Thyroid gland (tissue), 4 donors: ENCODE measurements at regions not wholly inside any gene's neighbourhood (a gene's known extent, or its start where the extent isn't known, plus 50 kb on each side); places are given as distances from the start of the nearest gene placed in this dataset.

Experiments used
- DNase-seq, 2 donors: peaks; one replicate each; pipeline ENCODE4 v3.0.0-alpha.2; 2019
- H3K27ac ChIP-seq, 3 donors: fragments of 200-600 bp; sonication (generic); 1 replicate in 2 of 3; 2 replicates in 1 of 3; pipeline ENCODE4 v1.5.1; 2016 to 2019; ENCODE audit warnings: mild to moderate bottlenecking in 1 of 3, moderate library complexity in 1 of 3
- H3K27me3 ChIP-seq: fragments of 200-600 bp; sonication (generic); one replicate; pipeline ENCODE4 v1.5.1; 2019
- H3K36me3 ChIP-seq, 2 donors: fragments of 200-600 bp; sonication (generic); one replicate each; pipeline ENCODE4 v1.5.1; 2016 to 2019
- H3K4me1 ChIP-seq, 2 donors: fragments of 200-600 bp; sonication (generic); one replicate each; pipeline ENCODE4 v1.5.1; 2017 to 2019
- H3K4me3 ChIP-seq, 3 donors: fragments of 200-600 bp; sonication (generic); replicated peaks in 1 of 3; 1 replicate in 2 of 3; 2 replicates in 1 of 3; pipeline ENCODE4 v1.5.1; 2016; ENCODE audit warnings: mild to moderate bottlenecking in 1 of 3
- H3K9me3 ChIP-seq: fragments of 200-600 bp; sonication (generic); one replicate; pipeline ENCODE4 v1.5.1; 2017
- POLR2A ChIP-seq, 2 donors: fragments of 450-650 bp; IDR thresholded peaks; one replicate each; pipeline ENCODE4 v1.6.1; 2017; ENCODE audit warnings: antibody characterized with exemption in 2 of 2, mild to moderate bottlenecking in 2 of 2, moderate library complexity in 1 of 2
- WGBS, 2 donors: methylation state at CpG; one replicate each; pipeline ENCODE4 v1.1.5; 2017; 5-methylcytosine and 5-hydroxymethylcytosine counted together
- intact Hi-C: fragments of 100-400 bp; cut with DNase I; formaldehyde crosslinking; loops from one replicate; pipeline ENCODE4 v1.15.1; 2023
- TF ChIP-seq, protein P1 (sequence below), 6 experiments: fragments of 200-600 bp in 3 of 6; fragments of 450-650 bp in 3 of 6; sonication (generic) in 3 of 6; IDR thresholded peaks; one replicate each; pipeline ENCODE4 v1.5.1; 2016 to 2019; ENCODE audit warnings: antibody characterized with exemption in 6 of 6, mild to moderate bottlenecking in 2 of 6, inconsistent platforms in 1 of 6, moderate library complexity in 1 of 6

DNA sequence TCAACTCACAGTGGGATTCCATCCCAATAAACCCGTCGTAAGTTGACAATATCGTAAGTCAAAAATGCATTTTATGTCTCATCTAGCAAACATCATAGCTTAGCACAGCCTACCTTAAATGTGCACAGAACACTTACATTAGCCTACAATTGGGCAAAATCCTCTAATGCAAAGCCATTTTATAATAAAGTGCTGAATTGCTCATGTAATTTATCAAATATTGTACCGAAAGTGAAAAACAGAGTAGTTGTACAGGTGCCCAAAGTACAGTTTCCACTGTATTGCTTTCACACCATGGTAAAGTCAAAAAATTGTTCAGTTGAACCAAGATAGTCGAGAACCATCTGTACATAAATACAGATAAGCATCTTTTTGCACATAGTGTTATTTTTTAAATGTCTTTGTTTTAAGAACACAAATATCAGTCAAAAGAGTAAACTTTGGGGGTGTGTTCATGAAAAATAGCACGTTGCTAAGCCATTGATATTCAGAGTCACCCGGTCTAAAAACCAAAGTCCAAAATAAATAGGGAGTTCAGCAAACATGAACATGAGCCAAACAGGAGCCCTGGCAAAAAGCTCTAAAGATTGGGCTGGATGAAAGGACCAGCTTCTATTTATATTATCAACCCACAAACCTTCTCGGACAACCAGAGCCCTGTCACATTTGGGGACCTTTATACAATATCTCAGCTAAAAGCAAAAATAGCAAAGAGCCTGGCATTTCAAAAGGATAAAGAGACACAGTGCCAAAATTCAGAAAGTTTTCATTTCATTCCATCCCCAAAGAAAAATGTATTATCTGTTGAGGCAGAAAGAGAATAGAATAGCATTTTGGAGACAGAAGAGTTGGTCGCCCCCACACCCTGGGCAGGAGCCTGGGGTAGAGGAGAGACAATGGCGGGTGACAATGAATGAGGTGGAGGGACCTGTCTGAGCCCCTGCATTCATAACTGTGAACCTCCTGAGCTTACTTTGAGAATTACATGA, 105.9 kb upstream of the SH3BP4 start:
- Histone ChIP-seq H3K9me3 (no peaks in the 10 kb centered on the region), H3K27ac (no peak overlapping the region), H3K4me3 (no peak overlapping the region), H3K4me1 (peaks cover 0 to 6% of the 10 kb centered on the region in 2 donors), H3K36me3 (no peaks in the 10 kb centered on the region), H3K27me3 (no peaks in the 10 kb centered on the region)
- intact Hi-C loops, result no loop called here
- DNase-seq, result no peak
- TF ChIP-seq POLR2A (IDR thresholded peaks at IDR 0.05), result no peak
- TF ChIP-seq, protein P1, sequence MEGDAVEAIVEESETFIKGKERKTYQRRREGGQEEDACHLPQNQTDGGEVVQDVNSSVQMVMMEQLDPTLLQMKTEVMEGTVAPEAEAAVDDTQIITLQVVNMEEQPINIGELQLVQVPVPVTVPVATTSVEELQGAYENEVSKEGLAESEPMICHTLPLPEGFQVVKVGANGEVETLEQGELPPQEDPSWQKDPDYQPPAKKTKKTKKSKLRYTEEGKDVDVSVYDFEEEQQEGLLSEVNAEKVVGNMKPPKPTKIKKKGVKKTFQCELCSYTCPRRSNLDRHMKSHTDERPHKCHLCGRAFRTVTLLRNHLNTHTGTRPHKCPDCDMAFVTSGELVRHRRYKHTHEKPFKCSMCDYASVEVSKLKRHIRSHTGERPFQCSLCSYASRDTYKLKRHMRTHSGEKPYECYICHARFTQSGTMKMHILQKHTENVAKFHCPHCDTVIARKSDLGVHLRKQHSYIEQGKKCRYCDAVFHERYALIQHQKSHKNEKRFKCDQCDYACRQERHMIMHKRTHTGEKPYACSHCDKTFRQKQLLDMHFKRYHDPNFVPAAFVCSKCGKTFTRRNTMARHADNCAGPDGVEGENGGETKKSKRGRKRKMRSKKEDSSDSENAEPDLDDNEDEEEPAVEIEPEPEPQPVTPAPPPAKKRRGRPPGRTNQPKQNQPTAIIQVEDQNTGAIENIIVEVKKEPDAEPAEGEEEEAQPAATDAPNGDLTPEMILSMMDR (IDR thresholded peaks at IDR 0.05), result no peak
- 86 to 88% methylated on average over 10 of the region's 10 CpGs for whole genome bisulfite sequencing, 2 donors

- Histone ChIP-seq H3K36me3 (no peaks in the 10 kb centered on the region), H3K9me3 (no peaks in the 10 kb centered on the region), H3K27me3 (no peaks in the 10 kb centered on the region), H3K27ac (no peak overlapping the region), H3K4me1 (peaks cover 0 to 19% of the 10 kb centered on the region in 2 donors), H3K4me3 (no peak overlapping the region)
- intact Hi-C loops, result no loop called here
- WGBS, 2 donors, result 94 to 95% methylated on average over 4 to 5 of the region's 5 CpGs
- DNase-seq, result no peak
- TF ChIP-seq, protein P1 (IDR thresholded peaks at IDR 0.05), result no peak
- no peak for TF ChIP-seq POLR2A (IDR thresholded peaks at IDR 0.05)
These were observed 108.4 kb upstream of the SH3BP4 start for GRCh38 chr2:234843411-234843810.

GRCh38 chr2:234842753-234843152, 109.1 kb upstream of the SH3BP4 start:
- Histone ChIP-seq H3K36me3 (no peaks in the 10 kb centered on the region), H3K27ac (no peak overlapping the region), H3K4me3 (no peak overlapping the region), H3K27me3 (no peaks in the 10 kb centered on the region), H3K9me3 (no peaks in the 10 kb centered on the region), H3K4me1 (peaks cover 0 to 19% of the 10 kb centered on the region in 2 donors)
- WGBS, 2 donors, result 94 to 99% methylated on average over 6 of the region's 6 CpGs
- TF ChIP-seq, protein P1 (IDR thresholded peaks at IDR 0.05), result no peak
- no peak for TF ChIP-seq POLR2A (IDR thresholded peaks at IDR 0.05)
- intact Hi-C loops, result no loop called here
- DNase-seq, result no peak

- DNase-seq, result no peak
- H3K36me3 ChIP-seq, result no peaks in the 10 kb centered on the region
- intact Hi-C loops, result no loop called here
- peaks cover 0 to 19% of the 10 kb centered on the region in 2 donors for H3K4me1 ChIP-seq
- TF ChIP-seq, protein P1 (IDR thresholded peaks at IDR 0.05), result no peak
- no peak for TF ChIP-seq POLR2A (IDR thresholded peaks at IDR 0.05)
- H3K4me3 ChIP-seq, result no peak overlapping the region
- H3K27me3 ChIP-seq, result no peaks in the 10 kb centered on the region
- H3K27ac ChIP-seq, result no peak overlapping the region
- 86 to 89% methylated on average over 6 of the region's 6 CpGs for WGBS, 2 donors
- H3K9me3 ChIP-seq, result no peaks in the 10 kb centered on the region
These were observed 110.3 kb upstream of the SH3BP4 start for GRCh38 chr2:234841321-234842015.

DNA sequence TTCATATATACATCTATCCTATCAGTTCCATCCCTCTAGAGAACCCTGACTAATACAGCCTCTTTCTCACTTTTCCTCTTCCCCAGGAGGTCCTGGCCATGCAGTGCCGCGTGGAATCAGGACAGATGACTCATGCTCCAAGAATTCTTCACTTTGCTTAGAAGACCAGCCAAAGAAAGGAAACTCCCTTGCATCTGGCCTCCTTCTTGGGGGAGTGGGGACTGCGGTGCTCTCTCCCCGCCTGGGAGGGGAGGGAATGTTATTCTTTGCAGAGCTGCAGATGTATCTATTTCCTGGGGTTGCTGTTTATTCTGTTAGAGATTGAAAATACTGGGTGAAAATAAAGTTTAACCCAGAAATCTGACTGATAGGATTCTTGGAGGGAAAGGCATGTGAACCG, 111.5 kb upstream of the SH3BP4 start:
- Histone ChIP-seq H3K9me3 (no peaks in the 10 kb centered on the region), H3K27me3 (no peaks in the 10 kb centered on the region), H3K4me3 (no peak overlapping the region), H3K4me1 (peaks cover 0 to 19% of the 10 kb centered on the region in 2 donors), H3K36me3 (no peaks in the 10 kb centered on the region), H3K27ac (no peak overlapping the region)
- 31 to 33% methylated on average over 5 of the region's 5 CpGs for WGBS, 2 donors
- no peak for TF ChIP-seq POLR2A (IDR thresholded peaks at IDR 0.05)
- TF ChIP-seq, protein P1 (IDR thresholded peaks at IDR 0.05), result no peak
- intact Hi-C loops, result no loop called here
- DNase-seq, result peak; percentile 52 to 74
